Transverse colon (tissue), 4 donors: ENCODE measurements at regions not wholly inside any gene's neighbourhood (a gene's known extent, or its start where the extent isn't known, plus 50 kb on each side); places are given as distances from the start of the nearest gene placed in this dataset.
A peak's percentile ranks its signal among the peaks of the same experiment; 100 is the strongest.

Experiments
- DNase-seq: peaks from one replicate; pipeline ENCODE4 v3.0.0-alpha.2; 2019
- H3K27ac ChIP-seq, 4 donors: fragments of 200-600 bp; sonication (generic); 2 replicates each; pipeline ENCODE4 v1.5.1; 2016 to 2018; ENCODE audit warnings: inconsistent platforms in 4 of 4
- H3K27me3 ChIP-seq: fragments of 200-600 bp; sonication (generic); 2 replicates; pipeline ENCODE4 v1.5.1; 2017; ENCODE audit warnings: inconsistent platforms
- H3K36me3 ChIP-seq, 4 donors: fragments of 200-600 bp; sonication (generic); 2 replicates each; pipeline ENCODE4 v1.5.1; 2017 to 2019; ENCODE audit warnings: inconsistent platforms in 4 of 4
- H3K4me1 ChIP-seq, 4 donors: fragments of 200-600 bp; sonication (generic); 2 replicates each; pipeline ENCODE4 v1.5.1; 2017 to 2020; ENCODE audit warnings: inconsistent platforms in 4 of 4
- H3K4me3 ChIP-seq, 4 donors: fragments of 200-600 bp; sonication (generic); 1 replicate in 1 of 4; 2 replicates in 3 of 4; pipeline versions ENCODE4 v1.5.1 to v1.6.1; 2017 to 2019; ENCODE audit warnings: inconsistent platforms in 4 of 4
- H3K9me3 ChIP-seq, 2 donors: fragments of 200-600 bp; sonication (generic); 2 replicates each; pipeline ENCODE4 v1.5.1; 2017 to 2019; ENCODE audit warnings: inconsistent platforms in 2 of 2
- CTCF ChIP-seq, 5 experiments: fragments of 200-600 bp in 3 of 5; fragments of 450-650 bp in 2 of 5; sonication (generic) in 3 of 5; IDR thresholded peaks; 1 replicate in 2 of 5; 2 replicates in 3 of 5; pipeline ENCODE4 v1.5.1; 2016 to 2017; ENCODE audit warnings: antibody characterized with exemption in 5 of 5, inconsistent platforms in 3 of 5, mild to moderate bottlenecking in 2 of 5, moderate library complexity in 1 of 5
- EP300 ChIP-seq: sonication (generic); formaldehyde crosslinking; IDR thresholded peaks from one replicate; pipeline ENCODE4 v1.6.1; 2017; ENCODE audit warnings: antibody characterized with exemption, low read depth
- POLR2A ChIP-seq: fragments of 450-650 bp; IDR thresholded peaks from one replicate; pipeline ENCODE4 v1.6.1; 2016; ENCODE audit warnings: antibody characterized with exemption, mild to moderate bottlenecking, moderate library complexity
- POLR2AphosphoS5 ChIP-seq, 3 donors: sonication (generic); formaldehyde crosslinking; IDR thresholded peaks; one replicate each; pipeline ENCODE4 v1.6.1; 2016; ENCODE audit warnings: antibody characterized with exemption in 3 of 3
- WGBS, 2 donors: methylation state at CpG; one replicate each; pipeline ENCODE4 v1.1.5; 2018; ENCODE audit warnings: low coverage in 1 of 2; 5-methylcytosine and 5-hydroxymethylcytosine counted together
- in situ Hi-C, 4 donors: fragments of 200-750 bp; cut with MboI; loops; one replicate each; pipeline versions ENCODE4 v1.15.0 to v1.15.1; 2017; ENCODE audit warnings: low sequenced_read_pairs in 3 of 4, low pct_ligation_motif_present in 1 of 4, low pct_unique_long_range_greater_than_20kb in 1 of 4
- intact Hi-C: fragments of 100-400 bp; cut with DNase I; formaldehyde crosslinking; loops from one replicate; pipeline ENCODE4 v1.15.1; 2023; ENCODE audit warnings: low total_unique reads

GRCh38 chrX:74180716-74181115 is 123.3 kb upstream of the ZCCHC13 start:
- intact Hi-C loops (no loop called here), in situ Hi-C loops (no loop called here)
- H3K4me1 ChIP-seq, result peaks cover 0 to 12% (median 0%) of the 10 kb centered on the region in 4 donors
- WGBS, 2 donors, result 83% methylated on average over 8 of the region's 8 CpGs; no CpG with 5 or more reads in 1 of the 2 donors
- no peaks in the 10 kb centered on the region for H3K36me3 ChIP-seq
- H3K9me3 ChIP-seq, result no peaks in the 10 kb centered on the region
- H3K4me3 ChIP-seq, result no peak overlapping the region
- no peak for DNase-seq
- H3K27ac ChIP-seq, result peak overlapping the region in 1 of 4 donors; percentile 56
- TF ChIP-seq POLR2A (no peak), EP300 (no peak), POLR2AphosphoS5 (IDR thresholded peaks at IDR 0.05) (no peak), CTCF (IDR thresholded peaks at IDR 0.05) (no peak)
- no peaks in the 10 kb centered on the region for H3K27me3 ChIP-seq

- peaks cover 0 to 12% (median 0%) of the 10 kb centered on the region in 4 donors for H3K4me1 ChIP-seq
Observed at GRCh38 chrX:74179990-74180389, 124.0 kb upstream of the ZCCHC13 start.

GRCh38 chrX:74179499-74179898 is 124.5 kb upstream of the ZCCHC13 start:
- in situ Hi-C loops, result no loop called here
- H3K27me3 ChIP-seq, result no peaks in the 10 kb centered on the region
- H3K9me3 ChIP-seq, result no peaks in the 10 kb centered on the region
- peaks cover 0 to 12% (median 0%) of the 10 kb centered on the region in 4 donors for H3K4me1 ChIP-seq
- H3K4me3 ChIP-seq, result no peak overlapping the region
- intact Hi-C loops, result no loop called here
- 27 to 49% methylated on average over 4 of the region's 4 CpGs for WGBS, 2 donors
- peak overlapping the region; percentile 1 to 56 (median 24) for H3K27ac ChIP-seq
- H3K36me3 ChIP-seq, result no peaks in the 10 kb centered on the region
- DNase-seq, result no peak
- TF ChIP-seq CTCF (IDR thresholded peaks at IDR 0.05), result no peak
- no peak for TF ChIP-seq EP300
- TF ChIP-seq POLR2A, result no peak
- TF ChIP-seq POLR2AphosphoS5 (IDR thresholded peaks at IDR 0.05), result no peak

More at GRCh38 chrX:74179990-74180389, 124.0 kb upstream of the ZCCHC13 start:
- no peak for DNase-seq
- H3K36me3 ChIP-seq, result no peaks in the 10 kb centered on the region
- in situ Hi-C loops, result no loop called here
- intact Hi-C loops, result no loop called here
- H3K4me3 ChIP-seq, result no peak overlapping the region
- TF ChIP-seq POLR2AphosphoS5 (IDR thresholded peaks at IDR 0.05) (no peak), POLR2A (no peak), CTCF (IDR thresholded peaks at IDR 0.05) (no peak), EP300 (no peak)
- peak overlapping the region; percentile 1 to 56 (median 24) for H3K27ac ChIP-seq
- WGBS, 2 donors, result 40 to 60% methylated on average over 1 to 3 of the region's 3 CpGs
- no peaks in the 10 kb centered on the region for H3K9me3 ChIP-seq
- H3K27me3 ChIP-seq, result no peaks in the 10 kb centered on the region

GRCh38 chrX:74179071-74179470 is 124.9 kb upstream of the ZCCHC13 start:
- Histone ChIP-seq H3K4me1 (peaks cover 0 to 12% (median 0%) of the 10 kb centered on the region in 4 donors), H3K9me3 (no peaks in the 10 kb centered on the region), H3K27ac (peak overlapping the region in 3 of 4 donors; percentile 24 to 56 (median 29)), H3K36me3 (no peaks in the 10 kb centered on the region), H3K27me3 (no peaks in the 10 kb centered on the region), H3K4me3 (no peak overlapping the region)
- TF ChIP-seq EP300, result no peak
- TF ChIP-seq CTCF (IDR thresholded peaks at IDR 0.05), result no peak
- TF ChIP-seq POLR2AphosphoS5 (IDR thresholded peaks at IDR 0.05), result no peak
- no peak for TF ChIP-seq POLR2A
- no peak for DNase-seq
- intact Hi-C loops (no loop called here), in situ Hi-C loops (no loop called here)
- WGBS, 2 donors, result 22 to 29% methylated on average over 1 of the region's 1 CpG
